ENCODE measurements at regions not wholly inside any gene's neighbourhood (a gene's known extent, or its start where the extent isn't known, plus 50 kb on each side); places are given as distances from the start of the nearest gene placed in this dataset.

GRCh38 chr9:121596515-121596914 is 54.9 kb upstream of the DAB2IP start:
- ATAC-seq: no peak
- Histone ChIP-seq H3K36me3 (no peaks in the 10 kb centered on the region), H3K9me3 (no peaks in the 10 kb centered on the region), H3K4me1 (peaks cover 24% of the 10 kb centered on the region), H3K4me3 (no peak overlapping the region), H3K27ac (no peak overlapping the region), H3K27me3 (peaks cover 15% of the 10 kb centered on the region)
- TF ChIP-seq CTCF (IDR thresholded peaks at IDR 0.05): no peak
- DNase-seq: no peak
- intact Hi-C loops (cut with DNase I): no loop called here

- DNase-seq (no peak), ATAC-seq (no peak)
- peak overlapping the region; percentile 65 for H3K4me3 ChIP-seq
- no peaks in the 10 kb centered on the region for H3K9me3 ChIP-seq
- peaks cover 15% of the 10 kb centered on the region for H3K27me3 ChIP-seq
- H3K27ac ChIP-seq: peak overlapping the region; percentile 87
- H3K4me1 ChIP-seq: peaks cover 27% of the 10 kb centered on the region
- no peak for TF ChIP-seq CTCF (IDR thresholded peaks at IDR 0.05)
- intact Hi-C loops (cut with DNase I): no loop called here
- no peaks in the 10 kb centered on the region for H3K36me3 ChIP-seq
Observed at GRCh38 chr9:121597698-121598166, 53.7 kb upstream of the DAB2IP start.

GRCh38 chr9:121598167-121598964 is 53.1 kb upstream of the DAB2IP start:
- Histone ChIP-seq H3K4me1 (peaks cover 27% of the 10 kb centered on the region), H3K27me3 (peaks cover 15% of the 10 kb centered on the region), H3K27ac (peak overlapping the region; percentile 87), H3K9me3 (no peaks in the 10 kb centered on the region), H3K4me3 (peak overlapping the region; percentile 65), H3K36me3 (no peaks in the 10 kb centered on the region)
- peak; percentile 37 for TF ChIP-seq CTCF (IDR thresholded peaks at IDR 0.05)
- peak; percentile 91 for DNase-seq
- peak; percentile 76 for ATAC-seq
- intact Hi-C loops (cut with DNase I): no loop called here

- Histone ChIP-seq H3K4me3 (peak overlapping the region; percentile 65), H3K36me3 (no peaks in the 10 kb centered on the region), H3K9me3 (no peaks in the 10 kb centered on the region), H3K4me1 (peaks cover 33% of the 10 kb centered on the region), H3K27me3 (peaks cover 15% of the 10 kb centered on the region), H3K27ac (peak overlapping the region; percentile 87)
- TF ChIP-seq CTCF (IDR thresholded peaks at IDR 0.05): no peak
- ATAC-seq: peak; percentile 91
- intact Hi-C loops (cut with DNase I): no loop called here
- DNase-seq: peak; percentile 96
Observed at GRCh38 chr9:121598965-121599871, 52.2 kb upstream of the DAB2IP start.

GRCh38 chr9:121599872-121600585 is 51.4 kb upstream of the DAB2IP start:
- TF ChIP-seq CTCF (IDR thresholded peaks at IDR 0.05): no peak
- ATAC-seq (no peak), DNase-seq (no peak)
- intact Hi-C loops (cut with DNase I): no loop called here
- Histone ChIP-seq H3K4me1 (peaks cover 36% of the 10 kb centered on the region), H3K9me3 (no peaks in the 10 kb centered on the region), H3K27ac (peak overlapping the region; percentile 87), H3K27me3 (peaks cover 15% of the 10 kb centered on the region), H3K4me3 (peak overlapping the region; percentile 65), H3K36me3 (no peaks in the 10 kb centered on the region)
